GM21737 (cell line): ENCODE measurements at regions not wholly inside any gene's neighbourhood (a gene's known extent, or its start where the extent isn't known, plus 50 kb on each side); places are given as distances from the start of the nearest gene placed in this dataset.
"Not testable (repeated sequence)": the region's sequence is repeated elsewhere in the genome, so short reads cannot be mapped to it uniquely, and the experiment has no call there.

Source experiments
- ATAC-seq: cut with Tn5 transposase; IDR thresholded peaks from one replicate; pipeline ENCODE4 v1.9.1; 2021; ENCODE audit warnings: mild to moderate bottlenecking, moderate library complexity; ENCODE audit not compliant: unreplicated experiment

GRCh38 chr5:111836426-111836825 lies 79.4 kb upstream of the NREP start:
- ATAC-seq: no peak

DNA sequence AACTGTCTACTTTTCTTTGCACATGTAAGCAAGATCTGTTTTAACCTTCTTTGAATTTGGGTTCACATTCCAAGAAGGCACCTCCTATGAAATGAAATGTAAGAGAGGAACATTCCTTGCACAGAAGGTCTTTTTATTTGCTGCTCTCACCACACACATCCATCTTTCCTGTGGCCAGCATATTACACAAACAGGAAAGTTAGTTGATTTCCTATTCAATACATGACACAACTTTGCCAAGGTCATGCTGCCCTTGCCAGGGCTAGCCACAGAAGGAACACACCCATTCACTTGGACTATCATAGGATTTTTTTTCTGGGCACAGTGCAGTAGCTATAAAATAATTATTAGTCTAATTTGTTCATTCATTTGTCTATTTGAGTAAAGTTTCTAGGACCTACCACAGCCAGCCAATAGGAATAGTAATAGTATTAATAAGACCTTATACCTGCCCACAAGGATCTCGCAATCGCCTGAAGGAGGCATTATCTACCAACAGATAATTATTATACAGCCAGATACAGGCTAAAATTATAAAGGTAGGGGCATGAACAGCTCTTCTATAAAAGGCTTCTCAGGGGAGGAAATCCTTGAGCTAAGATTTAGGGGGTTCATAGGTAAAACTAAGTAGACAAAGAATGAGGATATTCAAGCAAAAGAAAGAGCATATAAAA lies 78.1 kb upstream of the NREP start:
- no peak for ATAC-seq

DNA sequence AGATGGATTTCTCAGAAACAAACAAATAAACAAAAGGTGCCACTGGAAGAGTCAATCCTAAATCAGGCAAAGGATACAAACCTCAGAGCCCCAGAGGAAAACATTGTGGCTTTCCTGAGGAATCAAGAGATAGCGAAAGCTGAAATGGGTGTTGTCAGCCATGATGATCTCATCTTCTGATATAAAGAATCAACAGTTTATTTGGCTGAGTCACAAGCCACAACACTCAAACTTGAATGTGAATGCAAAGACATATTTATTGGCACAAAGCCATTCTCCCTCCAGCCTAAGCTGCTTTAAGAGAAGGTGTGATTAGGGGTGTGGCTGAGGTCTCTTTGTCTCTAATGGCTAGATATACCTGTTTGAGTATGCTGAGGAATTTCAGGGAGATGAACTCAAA lies 73.3 kb upstream of the NREP start:
- ATAC-seq: no peak

- ATAC-seq: no peak
Measured at GRCh38 chr5:111829701-111830100, 72.7 kb upstream of the NREP start.

- no peak for ATAC-seq
Measured at GRCh38 chr5:111826064-111826463, 69.1 kb upstream of the NREP start.

DNA sequence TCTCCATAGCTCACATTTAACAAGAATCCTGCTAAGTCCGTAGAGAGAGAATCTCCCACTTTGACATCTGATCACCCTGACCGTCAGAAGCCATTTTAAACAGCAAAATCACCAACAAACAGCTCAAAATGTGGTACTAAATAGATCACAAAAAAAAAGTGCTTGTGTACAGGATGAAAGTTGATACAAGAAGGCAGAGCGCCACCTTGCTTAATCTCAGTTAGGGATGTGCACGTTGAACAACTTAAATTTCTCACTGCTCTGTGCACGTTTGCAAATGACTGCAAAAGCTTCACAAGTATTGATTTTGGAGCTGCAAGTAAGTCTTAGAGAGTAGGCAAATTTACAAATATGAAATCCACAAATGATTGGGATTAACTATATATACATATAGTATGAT lies 63.1 kb upstream of the NREP start:
- no peak for ATAC-seq

GRCh38 chr5:111819028-111819427 lies 62.0 kb upstream of the NREP start:
- ATAC-seq: not testable (repeated sequence)

GRCh38 chr5:111813537-111813936 lies 56.5 kb upstream of the NREP start:
- no peak for ATAC-seq

DNA sequence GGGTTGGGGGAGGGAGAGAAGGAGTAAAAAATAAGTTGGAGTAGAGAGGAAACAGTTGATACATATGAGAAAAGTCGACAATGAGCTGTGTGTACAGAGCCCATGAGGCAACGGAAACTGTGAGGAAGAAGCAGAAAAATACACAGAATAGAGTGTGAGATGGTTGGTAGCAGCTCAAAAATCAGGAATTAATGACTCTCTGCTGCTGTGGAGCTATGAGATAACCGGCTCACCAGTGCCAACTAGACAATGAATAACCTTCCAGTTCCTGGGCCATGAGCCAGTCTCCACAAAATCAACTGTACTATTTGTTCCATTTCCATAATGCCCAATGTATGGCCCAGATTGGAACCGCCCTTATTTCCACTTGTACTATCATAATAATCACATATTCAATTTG lies 53.1 kb upstream of the NREP start:
- no peak for ATAC-seq
